ENCODE measurements at regions not wholly inside any gene's neighbourhood (a gene's known extent, or its start where the extent isn't known, plus 50 kb on each side); places are given as distances from the start of the nearest gene placed in this dataset.

- in situ Hi-C loops (cut with HindIII; ENCODE audit: low sequenced_read_pairs): no loop called here
- TF ChIP-seq, protein P1, sequence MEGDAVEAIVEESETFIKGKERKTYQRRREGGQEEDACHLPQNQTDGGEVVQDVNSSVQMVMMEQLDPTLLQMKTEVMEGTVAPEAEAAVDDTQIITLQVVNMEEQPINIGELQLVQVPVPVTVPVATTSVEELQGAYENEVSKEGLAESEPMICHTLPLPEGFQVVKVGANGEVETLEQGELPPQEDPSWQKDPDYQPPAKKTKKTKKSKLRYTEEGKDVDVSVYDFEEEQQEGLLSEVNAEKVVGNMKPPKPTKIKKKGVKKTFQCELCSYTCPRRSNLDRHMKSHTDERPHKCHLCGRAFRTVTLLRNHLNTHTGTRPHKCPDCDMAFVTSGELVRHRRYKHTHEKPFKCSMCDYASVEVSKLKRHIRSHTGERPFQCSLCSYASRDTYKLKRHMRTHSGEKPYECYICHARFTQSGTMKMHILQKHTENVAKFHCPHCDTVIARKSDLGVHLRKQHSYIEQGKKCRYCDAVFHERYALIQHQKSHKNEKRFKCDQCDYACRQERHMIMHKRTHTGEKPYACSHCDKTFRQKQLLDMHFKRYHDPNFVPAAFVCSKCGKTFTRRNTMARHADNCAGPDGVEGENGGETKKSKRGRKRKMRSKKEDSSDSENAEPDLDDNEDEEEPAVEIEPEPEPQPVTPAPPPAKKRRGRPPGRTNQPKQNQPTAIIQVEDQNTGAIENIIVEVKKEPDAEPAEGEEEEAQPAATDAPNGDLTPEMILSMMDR (IDR thresholded peaks at IDR 0.05; ENCODE audit: low read depth, low read length): no peak
- H3K4me3 ChIP-seq (ENCODE audit: low read depth, low read length): no peak overlapping the region
- no peak for DNase-seq (ENCODE audit: low read depth, low spot score)
These were observed 1089.7 kb downstream of the TRHDE start for GRCh38 chr12:73361864-73362230.

GRCh38 chr12:73362666-73363065 lies 1090.5 kb downstream of the TRHDE start:
- in situ Hi-C loops (cut with HindIII; ENCODE audit: low sequenced_read_pairs): no loop called here

GRCh38 chr12:73372856-73373255 lies 1100.7 kb downstream of the TRHDE start:
- TF ChIP-seq, protein P1 (IDR thresholded peaks at IDR 0.05; ENCODE audit: low read depth, low read length): no peak
- no peak for DNase-seq (ENCODE audit: low read depth, low spot score)
- no peak overlapping the region for H3K4me3 ChIP-seq (ENCODE audit: low read depth, low read length)
- in situ Hi-C loops (cut with HindIII; ENCODE audit: low sequenced_read_pairs): no loop called here

More at GRCh38 chr12:73362666-73363065, 1090.5 kb downstream of the TRHDE start:
- H3K4me3 ChIP-seq (ENCODE audit: low read depth, low read length): no peak overlapping the region
- DNase-seq (ENCODE audit: low read depth, low spot score): no peak
- TF ChIP-seq, protein P1 (IDR thresholded peaks at IDR 0.05; ENCODE audit: low read depth, low read length): no peak

DNA sequence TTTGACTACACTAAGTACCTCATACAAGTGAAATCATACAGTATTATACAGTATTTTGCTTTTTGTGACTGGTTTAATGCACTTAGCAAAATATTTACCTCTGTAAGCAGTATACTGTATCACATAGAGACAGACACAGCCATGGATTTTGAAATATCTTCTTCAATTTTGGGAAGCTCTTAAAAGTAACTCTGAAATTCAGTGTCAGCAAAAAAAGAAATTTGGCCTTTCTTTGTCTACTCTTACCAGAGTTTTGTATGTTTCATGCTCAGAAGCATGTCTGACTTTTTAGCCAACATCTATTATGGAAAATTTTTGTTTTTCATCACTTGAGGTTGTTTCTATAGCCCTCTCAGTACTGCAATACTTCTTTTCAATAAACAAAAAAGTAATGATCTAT lies 1102.2 kb downstream of the TRHDE start:
- TF ChIP-seq, protein P1 (IDR thresholded peaks at IDR 0.05; ENCODE audit: low read depth, low read length): no peak
- in situ Hi-C loops (cut with HindIII; ENCODE audit: low sequenced_read_pairs): no loop called here
- H3K4me3 ChIP-seq (ENCODE audit: low read depth, low read length): no peak overlapping the region
- DNase-seq (ENCODE audit: low read depth, low spot score): no peak

DNA sequence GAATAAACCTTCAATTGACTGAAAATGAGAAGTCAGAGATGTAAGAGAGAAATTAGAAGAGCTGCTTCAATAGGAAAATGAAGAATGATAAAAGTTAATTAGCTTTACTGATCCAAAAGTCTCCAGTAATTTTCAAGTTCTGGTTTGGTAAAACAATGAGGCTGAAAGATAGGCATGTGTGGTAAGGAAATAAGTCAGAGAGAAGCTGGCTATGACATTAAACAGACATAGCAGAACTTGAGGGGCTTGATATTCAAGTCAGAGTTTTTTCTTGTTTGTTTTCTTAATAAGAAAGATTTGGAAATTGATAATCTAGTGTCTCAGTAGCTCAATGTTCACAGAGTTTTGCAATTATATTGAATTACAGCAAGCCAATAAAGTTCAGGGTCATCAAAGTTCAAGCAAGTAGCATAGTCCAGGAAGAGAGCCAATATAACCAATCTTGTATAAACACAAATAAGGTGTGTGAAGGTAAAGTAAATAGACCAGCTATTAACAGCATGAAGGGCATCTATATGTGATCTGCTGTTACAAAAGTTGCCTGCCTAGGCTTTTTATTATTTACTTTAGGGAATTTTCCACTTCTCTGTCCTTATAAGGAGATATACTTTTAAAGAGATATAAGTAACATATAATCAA lies 1111.5 kb downstream of the TRHDE start:
- TF ChIP-seq, protein P1 (IDR thresholded peaks at IDR 0.05; ENCODE audit: low read depth, low read length): no peak
- no peak for DNase-seq (ENCODE audit: low read depth, low spot score)
- no peak overlapping the region for H3K4me3 ChIP-seq (ENCODE audit: low read depth, low read length)
- in situ Hi-C loops (cut with HindIII; ENCODE audit: low sequenced_read_pairs): no loop called here

DNA sequence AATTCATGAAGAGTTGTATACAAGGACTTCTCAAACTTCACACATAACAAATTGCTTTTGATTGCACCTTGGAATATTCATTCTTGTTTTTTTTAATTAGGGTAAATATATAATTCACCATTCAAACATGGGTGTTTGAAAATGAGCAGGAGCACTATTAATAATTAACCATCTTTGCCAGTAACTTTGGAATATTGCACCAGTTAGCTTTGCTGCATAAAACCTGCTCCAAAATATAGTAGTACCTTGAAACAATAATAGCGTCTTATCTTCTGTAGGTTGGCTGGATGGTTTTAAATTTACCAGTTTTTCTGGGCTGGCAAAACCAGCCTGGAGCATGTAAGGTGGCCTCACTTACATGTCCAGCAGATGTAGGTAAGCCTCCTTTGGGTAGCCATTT lies 1112.4 kb downstream of the TRHDE start:
- in situ Hi-C loops (cut with HindIII; ENCODE audit: low sequenced_read_pairs): no loop called here
- no peak for DNase-seq (ENCODE audit: low read depth, low spot score)
- no peak overlapping the region for H3K4me3 ChIP-seq (ENCODE audit: low read depth, low read length)
- TF ChIP-seq, protein P1 (IDR thresholded peaks at IDR 0.05; ENCODE audit: low read depth, low read length): no peak
